ENCODE measurements at regions not wholly inside any gene's neighbourhood (a gene's known extent, or its start where the extent isn't known, plus 50 kb on each side); places are given as distances from the start of the nearest gene placed in this dataset.
"Not testable (repeated sequence)": the region's sequence is repeated elsewhere in the genome, so short reads cannot be mapped to it uniquely, and the experiment has no call there.

DNA sequence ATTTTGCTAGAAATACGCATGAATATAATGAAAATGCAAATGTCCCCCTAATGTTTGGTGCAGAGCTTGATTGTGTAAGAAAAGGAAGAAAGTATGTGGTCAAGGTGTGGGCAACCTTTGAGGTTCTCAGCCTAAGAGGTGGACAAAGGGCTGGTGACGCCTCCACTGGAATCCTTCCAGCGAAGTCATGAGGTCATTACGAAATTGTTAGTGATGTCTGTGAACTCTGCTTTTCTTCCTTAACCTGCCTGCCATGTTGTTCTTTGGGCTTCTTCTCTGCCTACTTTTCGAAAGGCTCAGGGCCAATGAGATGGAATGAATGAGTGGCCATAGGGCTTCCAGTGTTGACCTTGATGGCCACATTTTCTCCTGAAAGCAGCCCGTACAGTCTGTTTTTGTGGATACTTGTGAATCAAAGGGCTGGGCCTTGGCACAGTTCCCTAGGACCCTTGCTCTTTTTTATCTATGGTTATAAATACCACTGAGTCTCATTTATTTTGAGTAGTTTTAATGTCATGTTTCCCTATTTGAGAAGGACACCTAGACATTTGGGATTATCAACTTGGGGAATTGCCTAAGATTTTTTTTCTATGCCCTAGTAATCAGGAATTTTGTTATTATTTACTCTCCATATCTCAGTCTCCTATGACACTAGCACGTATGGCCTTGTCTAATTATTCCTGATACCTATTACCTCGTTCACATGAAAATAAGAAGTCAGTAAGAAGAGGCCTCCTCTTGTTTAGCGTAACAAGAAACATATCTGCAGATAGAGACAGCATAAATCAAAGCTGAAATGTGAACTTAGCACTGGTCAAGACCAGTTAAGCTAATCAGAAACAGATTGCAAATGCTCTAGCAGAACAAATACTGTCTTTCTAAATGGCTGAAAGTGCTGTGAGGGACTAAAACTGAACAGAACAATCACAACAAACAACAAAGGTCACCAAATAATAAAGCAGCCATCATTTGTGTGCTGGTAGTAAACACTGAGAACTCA, 334.6 kb downstream of the BCL2L11 start:
- DNase-seq = not testable (repeated sequence)

DNA sequence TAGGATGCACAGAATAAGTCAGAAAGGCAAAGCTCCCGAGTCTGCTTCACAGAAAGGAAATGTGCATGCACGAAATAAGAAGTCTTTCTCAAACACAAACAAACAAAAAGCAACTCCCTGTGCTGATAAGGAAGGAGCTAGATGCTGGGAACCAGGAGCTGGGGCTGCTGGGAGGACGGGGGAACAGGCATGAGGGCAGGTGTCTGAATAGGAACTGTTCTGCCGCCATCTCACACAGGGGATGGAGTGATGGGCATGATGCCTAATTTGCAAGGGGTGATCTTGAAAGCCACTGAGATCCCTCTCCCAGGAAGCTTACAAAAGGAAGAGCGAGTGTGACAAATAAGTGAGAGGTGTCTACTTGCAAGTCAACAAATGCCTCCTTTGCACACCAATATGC, 336.5 kb downstream of the BCL2L11 start:
- DNase-seq = not testable (repeated sequence)

DNA sequence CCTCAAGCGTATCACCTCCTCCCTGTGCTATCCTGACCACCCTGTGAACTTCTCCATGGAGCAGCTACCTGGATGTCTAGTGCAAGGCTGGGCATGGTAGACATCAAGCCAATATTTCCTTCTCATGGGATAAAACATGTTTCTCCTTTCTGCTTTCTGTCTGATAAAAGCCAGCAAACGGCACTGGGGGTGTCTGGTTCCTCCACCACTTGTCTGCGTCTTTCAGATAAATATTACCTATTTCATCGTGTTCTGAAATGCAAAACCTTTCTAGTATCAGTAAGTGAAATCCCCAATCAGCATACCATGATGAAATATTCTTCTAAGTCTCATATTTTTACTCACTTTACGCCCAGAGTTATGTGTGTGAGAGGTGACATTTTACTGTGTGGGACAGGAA, 340.2 kb downstream of the BCL2L11 start:
- not testable (repeated sequence) for DNase-seq

DNA sequence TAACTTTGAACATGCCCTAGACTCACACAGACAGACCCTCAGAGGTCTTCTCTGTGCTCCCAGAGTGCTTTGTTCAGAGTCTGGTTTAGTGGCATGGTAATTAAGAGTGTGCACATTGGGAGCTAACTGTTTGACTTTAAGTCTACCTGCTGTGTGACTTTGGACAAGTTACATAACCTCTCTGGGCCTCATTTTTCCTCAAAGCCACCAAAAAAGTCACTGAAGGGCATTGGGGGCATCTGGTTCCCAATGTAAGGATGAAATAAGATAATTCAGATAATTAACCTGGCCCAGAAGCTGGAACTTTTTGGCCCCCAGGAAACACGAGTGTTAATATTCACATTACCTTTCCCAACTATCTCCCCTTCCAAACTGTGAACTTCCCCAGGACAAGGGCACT, 341.1 kb downstream of the BCL2L11 start:
- not testable (repeated sequence) for DNase-seq

DNA sequence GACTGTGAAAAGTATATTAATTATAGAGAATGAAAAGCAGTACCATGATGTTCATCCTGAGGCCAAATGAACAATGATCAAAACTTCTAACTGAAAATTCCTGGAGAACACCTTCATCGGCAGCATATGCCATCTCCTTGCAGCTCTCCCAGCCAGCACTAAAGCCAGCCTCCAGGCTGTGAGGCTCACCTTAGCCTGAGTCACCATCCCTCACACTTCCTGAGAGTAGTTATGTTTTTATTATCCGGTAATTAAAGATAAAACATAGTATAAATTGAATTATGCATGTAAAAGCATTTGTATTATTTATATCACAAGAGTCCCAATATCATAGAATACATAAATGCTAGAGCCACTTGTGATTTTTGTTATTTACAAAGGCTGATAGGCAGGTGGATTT, 341.9 kb downstream of the BCL2L11 start:
- not testable (repeated sequence) for DNase-seq

DNA sequence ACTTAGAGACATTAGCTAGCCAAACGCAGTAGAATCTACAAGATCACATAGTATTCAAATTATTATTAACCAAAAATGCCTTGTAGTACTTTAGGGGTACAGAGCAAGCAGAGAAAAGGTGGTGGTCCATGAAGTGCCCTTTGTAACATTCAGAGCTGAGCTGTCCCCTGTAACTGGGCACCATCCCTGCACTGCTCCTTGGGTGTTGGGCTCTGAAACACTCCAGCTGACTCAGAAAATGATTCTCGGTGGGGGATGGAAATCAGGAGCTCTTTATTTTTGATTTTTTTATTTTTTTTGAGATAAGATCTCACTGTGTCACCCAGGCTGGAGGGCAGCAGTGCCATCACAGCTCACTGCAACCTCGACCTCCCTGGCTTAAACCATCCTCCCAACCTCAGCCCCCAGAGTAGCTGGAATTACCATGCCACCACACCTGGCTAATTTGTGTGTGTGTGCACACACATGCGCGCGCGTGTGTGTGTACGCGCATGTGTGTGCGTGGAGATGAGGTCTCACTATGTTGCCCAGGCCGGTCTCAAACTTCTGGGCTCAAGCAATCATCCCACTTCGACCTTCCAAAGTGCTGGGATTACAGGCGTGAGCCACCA, 342.6 kb downstream of the BCL2L11 start:
- not testable (repeated sequence) for DNase-seq

DNA sequence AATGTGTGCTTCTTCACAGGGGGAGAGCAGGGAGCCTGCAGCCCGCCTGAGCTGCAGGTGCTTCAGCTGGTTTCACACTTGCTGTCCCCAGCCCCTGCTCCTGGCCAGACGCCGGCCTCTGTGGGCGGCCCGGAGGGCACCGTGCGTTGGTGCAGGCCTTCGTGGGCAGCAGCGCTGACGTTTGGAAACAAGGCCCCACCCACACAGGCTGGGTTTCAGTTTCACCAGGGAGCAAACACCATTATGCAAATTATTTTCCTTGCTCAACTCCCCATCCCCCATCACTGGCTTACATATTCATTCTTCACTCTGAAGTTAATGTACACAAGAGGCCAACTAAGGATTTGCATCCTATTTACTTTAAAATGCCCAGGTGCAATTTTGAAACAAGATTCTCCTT, 343.2 kb downstream of the BCL2L11 start:
- DNase-seq = not testable (repeated sequence)

DNA sequence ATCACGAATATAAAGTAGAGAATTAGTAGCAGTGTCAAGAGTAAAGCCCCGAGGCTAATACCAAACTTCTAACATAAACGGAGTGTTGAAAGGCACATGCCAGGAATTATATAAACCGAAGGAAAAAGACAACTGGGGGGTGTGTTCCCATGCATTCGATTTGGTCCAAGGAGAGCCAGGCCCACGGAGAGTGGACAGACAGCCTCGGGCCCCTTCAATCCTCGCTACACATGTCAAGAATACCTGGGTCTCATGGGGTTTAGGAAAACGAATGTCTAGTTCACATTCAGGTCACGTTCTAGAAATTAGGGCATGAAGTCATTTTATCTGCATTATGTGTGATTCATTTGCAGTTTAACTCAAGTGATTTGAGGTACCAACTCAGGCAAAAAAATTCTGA, 343.7 kb downstream of the BCL2L11 start:
- not testable (repeated sequence) for DNase-seq

DNA sequence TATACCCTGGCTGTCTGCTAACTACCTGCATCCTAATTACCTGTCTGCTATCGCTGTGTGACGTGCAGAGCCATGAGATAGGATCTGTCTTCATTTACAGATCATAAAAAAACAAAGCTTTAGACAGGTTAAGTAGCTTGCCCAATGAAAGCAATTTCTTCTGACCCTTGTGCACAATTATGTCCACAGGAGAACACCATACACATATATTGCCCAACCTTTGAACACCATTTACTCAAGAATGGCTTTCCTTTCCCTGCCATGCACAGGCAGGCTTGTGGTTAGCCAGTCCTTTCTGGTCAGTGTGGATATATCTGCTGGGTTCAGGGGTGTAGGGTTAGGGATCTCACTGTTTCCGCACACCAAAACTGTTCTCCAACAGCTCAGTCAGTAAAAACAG, 344.8 kb downstream of the BCL2L11 start:
- DNase-seq = not testable (repeated sequence)

DNA sequence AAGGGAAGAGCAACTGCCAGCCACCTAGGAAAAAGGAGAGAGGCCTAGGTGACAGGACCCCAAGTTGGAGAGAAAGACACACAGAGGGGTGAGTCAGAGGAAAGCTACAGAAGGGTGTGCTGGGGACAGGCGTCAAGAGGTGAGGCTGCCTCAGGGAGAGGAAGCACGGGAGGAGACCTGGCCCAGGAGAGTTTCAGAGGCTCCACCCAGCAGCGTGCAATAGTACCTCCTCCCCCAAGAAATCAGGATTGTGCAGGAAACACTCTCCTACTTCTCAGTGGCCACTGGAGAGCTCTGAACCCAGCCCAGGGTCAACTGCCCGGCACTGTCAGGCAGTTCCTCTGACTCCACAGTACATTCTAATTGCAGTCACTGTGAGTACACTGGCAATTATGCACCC, 346.0 kb downstream of the BCL2L11 start:
- not testable (repeated sequence) for DNase-seq

DNA sequence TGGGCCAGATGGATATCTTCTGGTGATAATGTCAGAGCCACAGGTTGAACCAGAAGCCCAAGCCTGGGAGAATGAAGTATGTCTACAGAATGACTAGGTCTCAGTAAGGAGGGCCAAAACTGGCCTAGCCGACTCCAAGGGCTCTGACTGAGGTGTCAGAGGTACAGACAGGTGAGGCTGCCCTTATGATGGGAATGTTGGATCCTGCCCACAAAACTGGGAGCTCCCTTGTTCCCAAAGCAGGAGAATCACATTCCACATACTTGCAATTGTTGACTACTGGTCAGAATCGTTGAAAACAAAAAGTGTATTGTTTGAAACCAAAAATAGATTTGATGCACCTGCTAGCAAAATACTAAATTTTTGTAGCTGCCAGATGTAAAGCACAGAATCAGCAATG, 350.2 kb downstream of the BCL2L11 start:
- not testable (repeated sequence) for DNase-seq

DNA sequence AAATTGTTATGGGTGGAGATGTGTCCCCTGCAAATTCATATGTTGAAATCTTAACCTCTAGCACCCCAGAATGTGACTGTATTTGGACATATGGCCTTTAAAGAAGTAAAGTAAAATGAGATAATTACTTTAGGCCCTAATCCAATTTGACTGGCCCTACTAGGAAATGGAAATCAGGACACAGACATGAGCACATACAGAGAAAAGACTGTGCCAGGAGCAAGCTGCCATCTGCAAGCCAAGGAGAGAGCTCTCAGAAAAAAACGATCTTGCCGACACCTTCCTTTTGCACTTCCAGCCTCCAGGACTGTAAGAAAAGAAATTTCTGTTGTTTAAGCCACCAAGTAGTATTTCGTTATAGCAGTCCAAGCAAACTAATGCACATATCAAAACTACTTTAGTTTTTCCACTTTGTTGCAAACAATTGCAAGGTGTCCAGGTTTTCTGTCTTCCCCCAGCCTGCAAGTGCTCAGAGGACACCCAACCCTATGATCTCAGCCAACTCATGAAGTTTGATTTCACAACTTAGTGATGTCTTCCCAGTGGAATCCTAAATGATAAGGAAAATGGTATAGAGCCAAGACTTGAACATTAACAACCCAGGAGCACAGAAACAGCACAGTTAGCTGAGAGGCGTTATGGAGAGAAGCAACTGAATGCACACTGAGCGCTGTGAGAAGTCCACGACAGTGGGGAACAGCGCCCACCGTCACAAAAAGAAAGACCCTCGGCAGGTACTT, 351.2 kb downstream of the BCL2L11 start:
- DNase-seq = not testable (repeated sequence)

DNA sequence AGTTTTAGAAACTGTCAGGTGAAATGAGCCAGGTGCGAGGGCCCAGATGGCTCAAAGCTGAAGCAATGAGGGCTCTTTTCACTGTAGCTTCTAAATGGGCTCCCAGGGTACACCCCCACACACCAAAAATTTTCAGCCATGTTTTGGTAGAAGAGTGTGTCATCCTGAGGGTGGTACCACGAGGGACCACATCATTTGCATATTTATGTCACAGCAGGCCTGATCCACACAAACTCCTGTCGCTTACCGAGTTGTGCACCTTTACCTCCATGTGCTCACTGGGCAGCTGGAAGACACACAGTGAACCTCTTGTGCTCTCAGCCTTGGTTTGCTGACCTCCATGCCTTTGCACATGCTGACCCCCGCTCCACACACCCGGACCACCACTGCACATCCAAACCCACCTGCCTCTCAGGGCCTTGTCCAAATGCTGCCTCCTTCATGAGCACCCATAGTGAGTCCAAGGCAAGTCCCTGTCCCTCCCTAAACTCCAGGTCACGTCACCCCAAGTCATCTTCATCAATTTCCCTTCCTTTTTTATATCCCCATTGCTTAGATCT, 352.2 kb downstream of the BCL2L11 start:
- DNase-seq = not testable (repeated sequence)

DNA sequence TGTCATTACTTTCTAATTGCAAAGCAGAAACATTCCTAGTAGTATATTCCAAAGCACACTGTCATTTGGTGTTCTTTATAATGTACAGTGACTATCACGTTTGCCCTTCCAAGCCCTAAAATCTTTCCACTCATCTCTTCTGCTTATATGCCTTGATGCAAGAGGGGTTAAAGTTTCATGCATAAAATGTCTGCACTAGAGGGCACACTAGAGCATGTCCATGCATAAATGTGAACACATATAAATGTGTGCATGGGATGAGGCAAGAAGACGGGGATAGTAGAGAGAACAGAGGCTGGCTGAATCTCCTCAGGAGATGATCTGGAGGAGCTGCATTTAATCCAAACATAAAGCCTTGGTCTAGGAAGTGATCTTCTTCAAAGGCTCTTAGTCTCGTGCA, 352.8 kb downstream of the BCL2L11 start:
- DNase-seq = not testable (repeated sequence)

DNA sequence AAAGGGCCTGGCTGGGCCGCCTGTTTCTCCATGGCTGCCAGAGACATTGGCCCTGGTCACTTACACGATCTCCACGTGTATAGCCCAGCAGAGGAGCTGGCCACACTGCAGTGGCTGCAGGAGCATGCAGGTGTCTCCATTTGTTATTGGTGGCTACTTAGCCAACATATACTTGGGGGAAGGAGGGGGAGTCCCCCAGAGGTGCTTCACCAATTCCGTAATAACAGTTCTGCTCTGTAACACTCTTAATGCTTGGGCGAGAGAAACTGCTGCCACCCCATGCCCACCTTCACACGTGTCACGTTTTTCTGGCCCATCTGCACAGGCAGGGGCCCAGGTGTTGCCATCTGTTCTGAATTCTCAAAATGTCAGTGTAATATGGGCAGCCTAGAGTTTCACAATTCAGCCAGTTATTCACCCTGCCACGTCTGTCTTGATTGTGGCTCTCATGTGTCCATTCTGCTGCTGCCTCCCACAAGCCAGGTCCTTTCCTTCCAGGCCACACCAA, 353.5 kb downstream of the BCL2L11 start:
- not testable (repeated sequence) for DNase-seq

DNA sequence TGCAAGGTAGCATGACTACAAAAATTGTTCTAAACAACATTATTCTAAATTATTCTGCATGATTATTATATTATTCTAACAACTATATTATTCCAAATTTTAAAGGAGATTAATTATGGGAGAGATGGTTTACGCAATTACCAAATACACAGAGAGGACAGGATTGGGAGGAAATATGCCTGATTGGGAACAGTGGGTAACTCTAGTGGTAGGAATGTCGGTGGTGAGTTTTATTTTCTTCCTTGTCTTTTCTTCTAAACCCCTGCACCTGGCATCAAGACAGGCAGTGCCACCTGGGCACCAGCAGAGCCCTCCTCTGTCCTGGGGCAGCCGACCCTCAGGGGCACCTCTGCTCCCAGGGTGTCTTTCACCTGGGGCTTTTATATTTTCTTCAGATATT, 357.6 kb downstream of the BCL2L11 start:
- DNase-seq = not testable (repeated sequence)

DNA sequence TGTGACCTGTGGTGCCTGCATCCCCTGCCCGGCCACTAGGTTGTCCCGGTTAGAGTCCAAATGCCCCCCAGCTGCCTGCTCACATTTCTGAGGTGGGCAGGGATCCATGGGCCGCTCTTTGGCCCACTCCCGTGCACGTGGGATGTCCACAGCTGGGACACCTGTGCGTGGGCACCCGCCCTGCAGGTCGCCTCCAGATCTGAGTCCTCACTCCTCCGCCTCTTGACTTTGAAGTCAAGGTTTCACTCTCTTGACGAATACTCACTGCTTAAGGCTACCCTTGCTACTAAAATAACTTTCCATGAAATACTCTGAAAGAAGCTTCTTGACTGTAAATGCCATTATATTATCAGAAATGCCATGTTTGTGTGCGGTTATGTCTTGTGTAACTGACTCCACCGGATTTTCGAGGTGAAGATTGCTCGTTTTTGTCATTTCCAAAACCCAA, 358.2 kb downstream of the BCL2L11 start:
- DNase-seq = not testable (repeated sequence)

DNA sequence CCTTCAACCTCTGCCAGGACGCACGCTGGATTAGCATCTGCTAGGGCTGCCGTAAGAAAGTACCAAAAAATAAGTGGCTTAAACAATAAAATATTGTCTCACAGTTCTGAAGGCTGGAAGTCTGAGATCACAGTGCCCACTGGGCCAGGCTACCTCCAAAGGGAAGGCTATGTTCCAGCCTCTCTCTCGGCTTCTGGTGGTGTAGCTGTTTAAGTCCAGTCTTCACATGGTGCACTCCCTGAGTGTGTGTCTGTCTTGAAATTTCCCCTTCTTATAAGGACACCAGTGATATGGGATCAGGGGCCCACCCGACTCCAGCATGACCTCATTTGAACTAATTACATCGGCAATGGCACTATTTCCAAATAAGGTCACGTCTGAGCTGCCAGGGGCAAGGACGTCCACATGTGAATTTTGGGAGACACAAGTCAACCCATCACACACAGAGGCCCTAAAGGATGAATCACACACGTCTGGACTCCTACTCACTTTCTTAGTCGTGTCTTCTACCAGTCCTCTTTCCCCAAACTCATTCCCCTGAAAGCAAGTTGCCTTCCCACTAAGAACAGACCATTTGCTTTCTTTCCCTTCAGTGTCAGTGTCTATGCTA, 359.4 kb downstream of the BCL2L11 start:
- not testable (repeated sequence) for DNase-seq

DNA sequence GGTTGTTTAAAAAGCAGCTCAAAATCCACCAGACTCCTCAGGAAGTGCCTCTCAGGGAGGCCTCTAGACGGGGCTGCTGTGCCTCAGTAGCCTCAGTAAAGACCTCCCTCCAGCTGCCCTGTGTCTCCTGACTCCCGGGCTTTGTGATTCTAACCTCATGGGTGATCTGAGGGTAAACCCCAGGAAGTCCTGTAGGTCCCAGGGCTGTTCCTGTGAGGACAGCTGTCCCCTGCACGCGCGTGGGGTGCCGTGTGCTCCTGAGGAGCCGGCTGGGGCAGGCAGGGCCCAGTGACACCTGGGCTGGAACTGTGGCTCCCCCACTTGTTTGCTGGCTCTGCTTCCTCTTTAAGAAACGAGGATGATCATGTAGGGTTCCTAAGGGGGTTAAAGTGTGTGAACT, 359.9 kb downstream of the BCL2L11 start:
- DNase-seq = not testable (repeated sequence)

DNA sequence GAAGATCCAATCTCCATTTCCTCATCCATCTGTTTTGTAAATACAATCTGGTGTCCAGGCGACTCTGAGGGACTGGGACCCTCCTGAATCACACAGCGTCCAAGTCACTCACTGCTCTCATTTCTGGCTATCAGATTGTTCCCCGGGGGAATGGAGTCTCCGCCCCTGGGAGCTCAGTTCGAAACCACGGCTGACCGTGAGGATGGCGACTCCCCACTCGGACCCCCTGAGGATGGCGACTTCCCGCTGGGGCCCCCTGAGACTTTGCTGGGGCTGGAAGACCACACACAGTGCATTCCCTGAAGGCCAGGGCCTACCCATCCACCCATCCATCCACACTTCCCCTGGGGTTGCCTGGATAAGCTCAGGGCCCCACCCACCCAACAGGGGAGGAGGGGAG, 360.5 kb downstream of the BCL2L11 start:
- not testable (repeated sequence) for DNase-seq

DNA sequence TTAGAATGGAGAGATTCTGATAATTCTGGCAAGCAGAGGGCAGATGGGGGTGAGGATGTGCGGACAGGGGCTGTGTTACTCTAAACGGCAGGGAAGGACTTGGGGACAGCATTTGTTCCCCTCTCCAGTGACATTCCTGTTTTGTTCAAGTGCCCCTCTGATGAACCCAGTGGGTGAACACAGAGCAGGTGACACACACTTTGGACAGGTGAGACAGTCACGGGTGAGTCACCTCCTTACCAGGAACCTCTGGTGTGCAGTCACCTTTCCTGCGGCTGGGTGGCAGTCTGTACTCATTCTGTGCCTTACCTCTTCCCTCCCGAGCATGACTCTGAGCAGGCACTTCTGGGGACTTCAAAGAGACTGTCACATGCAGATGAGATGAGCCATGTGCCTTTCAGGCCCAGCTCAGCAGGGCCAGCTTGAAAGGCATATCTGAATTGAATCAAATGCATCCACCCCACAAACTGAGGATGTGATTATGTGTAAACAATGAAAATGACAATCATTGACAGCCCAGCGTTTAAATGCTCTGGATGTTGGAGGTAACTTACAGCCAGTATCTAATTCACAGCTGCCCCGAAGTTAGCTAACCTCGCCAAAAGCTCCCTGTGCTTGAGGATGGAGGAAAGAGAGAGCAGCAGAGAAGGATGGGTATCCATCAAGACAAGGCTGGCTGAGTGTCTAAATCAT, 362.4 kb downstream of the BCL2L11 start:
- DNase-seq = not testable (repeated sequence)

Data from NCI-H1930 (cell line).